Posterior cingulate gyrus (tissue), 11 donors: ENCODE measurements at regions not wholly inside any gene's neighbourhood (a gene's known extent, or its start where the extent isn't known, plus 50 kb on each side); places are given as distances from the start of the nearest gene placed in this dataset.

Experiments
- DNase-seq, 10 donors: peaks; one replicate each; pipeline versions ENCODE4 v3.0.0 to v3.0.0-alpha.2; 2020 to 2021; ENCODE audit warnings: mixed read lengths in 3 of 10
- intact Hi-C: fragments of 100-400 bp; cut with DNase I; formaldehyde crosslinking; loops from one replicate; pipeline ENCODE4 v1.15.1; 2023

DNA sequence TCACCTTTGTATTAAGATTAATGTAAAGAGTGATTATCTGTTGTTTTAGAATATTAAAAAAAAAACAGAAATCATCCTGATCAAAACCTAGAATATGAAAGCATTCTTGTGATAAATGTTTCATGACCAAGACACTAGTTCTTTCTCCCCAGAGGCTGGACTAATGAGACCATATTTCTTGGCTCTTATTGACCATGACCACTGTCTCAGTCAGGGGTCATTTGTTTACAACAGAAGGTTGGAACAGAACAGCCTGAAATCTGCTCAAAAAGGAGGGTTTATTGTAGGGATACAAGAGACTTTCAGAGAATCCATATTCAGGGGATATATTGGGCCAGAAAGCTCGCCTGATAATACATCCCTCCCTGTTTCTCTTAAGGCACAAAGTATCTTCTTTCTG, 87.7 kb downstream of the TMEM30B start:
- intact Hi-C loops: no loop called here
- DNase-seq: no peak

DNA sequence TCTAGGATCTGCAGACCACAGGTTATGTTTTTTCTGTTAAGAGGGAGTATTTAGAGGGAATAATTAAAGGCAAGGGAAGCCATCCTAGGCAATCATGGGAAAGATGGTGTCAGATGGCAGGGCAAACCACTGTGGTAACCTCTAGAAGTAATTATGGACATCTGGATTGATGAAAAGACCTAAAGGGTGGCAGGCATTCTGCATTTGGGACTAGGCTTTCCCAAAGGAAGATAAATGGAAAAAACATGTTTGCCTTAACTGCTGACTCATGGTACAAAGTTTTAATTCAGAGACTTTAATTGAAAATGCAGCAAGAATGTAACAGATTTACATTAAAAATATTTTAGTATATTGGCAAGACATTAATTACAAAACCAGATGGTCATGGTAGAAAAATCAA, 88.1 kb downstream of the TMEM30B start:
- intact Hi-C loops: no loop called here
- no peak for DNase-seq

DNA sequence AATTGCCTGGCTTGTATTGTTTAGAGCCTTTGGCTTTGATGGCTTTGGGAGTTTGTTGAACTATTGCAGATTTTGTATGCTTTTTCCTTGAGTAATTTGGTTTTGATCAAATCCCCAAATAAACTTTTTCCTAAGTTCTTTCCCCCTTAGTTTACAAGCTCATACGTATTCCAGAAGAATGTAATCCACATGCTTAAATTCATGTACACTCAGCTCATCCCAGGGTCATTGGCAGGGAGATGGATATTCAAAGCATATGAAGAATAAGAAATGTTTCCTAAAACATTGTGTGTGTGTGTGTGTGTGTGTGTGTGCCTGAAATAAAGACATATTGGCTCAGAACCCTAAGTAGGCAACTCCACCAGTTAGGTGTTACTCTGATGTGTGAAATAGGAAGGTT, 89.4 kb downstream of the TMEM30B start:
- intact Hi-C loops: no loop called here
- DNase-seq: no peak

DNA sequence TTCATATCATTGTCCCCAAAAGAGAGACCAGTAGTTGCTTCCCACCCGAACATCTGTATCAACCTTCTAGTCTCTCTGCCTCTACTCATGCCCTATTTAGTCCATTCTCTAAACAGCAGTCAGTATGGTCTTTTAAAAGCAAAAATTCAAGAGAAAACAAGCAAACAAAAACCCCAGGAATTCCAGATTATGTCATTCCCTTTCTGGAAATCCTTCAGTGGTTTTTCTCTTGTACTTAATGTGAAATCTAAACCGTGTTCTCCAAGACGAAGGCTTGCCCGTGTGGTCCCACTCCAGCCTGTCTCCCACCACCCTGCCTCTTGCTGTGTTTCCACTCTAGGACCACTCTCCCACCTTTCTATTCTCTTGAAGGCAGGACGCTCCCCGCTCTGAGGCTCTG, 90.8 kb downstream of the TMEM30B start:
- no peak for DNase-seq
- intact Hi-C loops: no loop called here

DNA sequence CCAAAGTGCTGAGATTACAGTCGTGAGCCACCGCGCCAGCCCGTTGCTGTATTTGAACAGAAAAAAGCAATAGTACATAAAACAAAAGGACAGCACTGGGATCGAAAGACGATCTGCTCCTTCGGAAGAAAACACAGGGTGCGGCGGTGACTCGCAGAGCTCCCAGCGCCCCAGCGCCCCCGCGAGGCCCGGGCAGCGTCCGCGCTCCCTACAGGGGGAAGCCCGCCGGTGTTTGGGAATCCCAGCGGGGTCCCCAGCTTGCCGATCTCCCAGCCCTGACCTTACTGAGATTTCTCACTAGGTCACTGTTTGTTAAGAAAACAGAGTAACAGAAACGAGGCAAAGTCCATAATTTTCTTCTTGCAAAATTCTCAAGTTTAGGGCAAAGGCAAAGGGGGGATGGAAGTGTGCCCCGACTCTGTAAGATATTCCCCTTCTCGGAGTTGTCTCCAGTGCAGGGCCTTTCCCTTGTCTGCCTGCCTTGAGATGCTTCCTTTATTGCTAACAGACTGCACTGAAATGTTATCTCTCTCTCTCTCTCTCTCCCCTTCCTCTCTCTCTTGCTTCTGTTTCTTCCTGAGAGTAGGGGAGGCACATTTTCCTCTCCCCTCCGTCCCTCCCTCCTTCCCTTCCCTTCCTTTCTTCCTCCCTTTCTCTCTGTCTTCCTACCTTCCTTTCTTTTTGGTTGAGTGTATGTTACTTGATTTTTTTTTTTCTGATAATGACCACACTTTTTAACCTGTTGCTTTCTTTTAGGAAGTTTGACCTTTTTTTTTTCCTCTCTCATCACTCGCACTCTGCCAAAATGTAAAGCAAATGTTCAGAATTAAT, 91.9 kb downstream of the TMEM30B start:
- DNase-seq: peak in 6 of 10 donors; percentile 12 to 89 (median 32)
- intact Hi-C loops: no loop called here

DNA sequence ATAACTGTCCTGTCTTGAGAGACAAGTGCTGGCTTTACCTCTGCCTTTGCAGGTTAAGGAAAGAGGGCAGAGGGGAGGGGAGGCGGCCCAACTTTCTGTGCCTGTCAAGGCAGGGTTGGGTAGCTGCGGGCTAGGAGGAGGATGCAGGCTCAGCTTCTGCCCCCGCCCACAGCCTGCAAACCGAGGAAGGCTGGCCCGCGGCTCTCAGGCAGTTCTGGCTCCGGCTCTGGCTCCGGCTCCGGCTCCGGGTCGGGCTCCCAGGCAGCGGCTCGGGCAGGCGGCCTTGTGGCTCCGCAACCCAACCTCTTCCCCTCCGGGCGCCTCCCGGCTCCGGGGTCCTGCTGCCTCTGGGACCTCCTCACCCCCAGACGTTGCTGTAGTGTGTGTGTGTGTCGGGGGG, 92.9 kb downstream of the TMEM30B start:
- intact Hi-C loops: no loop called here
- peak in 4 of 10 donors; percentile 11 to 89 (median 44) for DNase-seq

DNA sequence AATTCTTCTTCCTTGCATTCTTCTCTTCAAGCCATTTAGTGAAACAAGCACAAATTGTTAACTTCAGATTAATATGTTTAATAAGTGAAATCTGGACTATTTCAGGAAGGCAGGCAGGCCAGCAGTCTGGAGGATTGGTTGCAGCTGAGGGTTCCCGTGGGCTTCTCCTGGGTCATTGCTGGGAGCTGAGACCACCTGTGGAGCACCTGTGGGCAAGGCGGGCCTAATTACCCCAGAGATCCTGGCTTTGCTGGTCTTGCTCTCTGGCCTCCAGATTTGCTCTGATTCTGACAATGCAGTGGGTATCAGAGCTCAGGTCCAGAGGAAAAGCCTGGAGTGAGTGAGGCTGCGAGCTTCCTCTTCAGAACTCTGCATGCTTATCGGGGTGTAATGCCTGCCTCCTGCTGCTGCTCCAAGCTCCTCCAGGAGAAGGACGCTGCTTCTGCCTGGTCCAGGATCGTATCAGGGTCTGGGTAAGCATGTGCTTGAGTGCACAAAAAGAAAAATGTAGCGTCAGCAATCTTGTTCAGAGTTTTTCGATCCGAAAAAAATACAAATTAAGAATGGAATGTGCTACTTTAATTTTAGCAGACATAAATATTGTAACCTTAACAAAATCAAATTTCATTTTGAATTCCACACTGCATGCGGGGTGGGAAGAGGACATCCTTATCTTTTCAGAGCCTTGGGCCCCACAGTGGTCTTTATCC, 93.8 kb downstream of the TMEM30B start:
- intact Hi-C loops: no loop called here
- no peak for DNase-seq

DNA sequence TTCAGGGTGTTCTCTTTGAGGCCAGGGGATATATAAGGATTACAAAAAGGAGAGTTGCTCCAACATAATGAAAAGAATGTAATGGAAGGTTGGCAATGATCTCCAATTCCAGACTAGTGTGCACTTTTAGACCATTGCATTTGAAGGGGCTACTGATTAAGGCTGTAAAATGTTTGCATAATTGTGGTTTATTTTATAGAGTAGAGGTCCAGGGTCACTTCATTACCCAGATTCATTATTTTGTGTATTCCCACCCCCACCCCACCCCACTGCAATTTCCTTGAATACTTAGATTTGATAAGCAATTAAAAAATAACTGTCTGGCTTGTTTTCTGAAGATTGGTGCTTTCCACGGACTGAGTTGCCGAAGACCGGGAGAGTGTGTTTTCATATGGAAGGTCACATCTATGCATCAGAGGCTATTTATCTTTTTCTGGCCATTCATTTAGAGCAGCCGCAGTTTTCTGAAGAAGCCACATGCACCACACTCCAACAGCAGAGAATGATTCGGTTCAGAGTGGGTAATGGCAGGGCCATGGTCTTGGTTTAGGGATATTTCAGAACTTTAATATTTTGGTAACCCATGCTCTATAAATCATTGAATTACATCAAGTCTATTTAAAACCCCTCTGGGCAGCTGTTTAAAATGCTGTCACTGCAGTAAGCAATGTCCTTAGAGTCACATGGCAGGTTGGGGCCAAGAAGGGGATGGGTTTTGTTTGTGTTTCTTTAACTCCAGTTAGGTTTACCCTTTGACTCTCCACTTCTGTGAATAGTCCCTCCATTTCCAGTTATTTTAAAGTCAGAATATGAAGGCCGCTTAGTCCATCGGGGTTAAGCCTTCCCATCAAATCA, 94.6 kb downstream of the TMEM30B start:
- intact Hi-C loops: no loop called here
- DNase-seq: no peak

DNA sequence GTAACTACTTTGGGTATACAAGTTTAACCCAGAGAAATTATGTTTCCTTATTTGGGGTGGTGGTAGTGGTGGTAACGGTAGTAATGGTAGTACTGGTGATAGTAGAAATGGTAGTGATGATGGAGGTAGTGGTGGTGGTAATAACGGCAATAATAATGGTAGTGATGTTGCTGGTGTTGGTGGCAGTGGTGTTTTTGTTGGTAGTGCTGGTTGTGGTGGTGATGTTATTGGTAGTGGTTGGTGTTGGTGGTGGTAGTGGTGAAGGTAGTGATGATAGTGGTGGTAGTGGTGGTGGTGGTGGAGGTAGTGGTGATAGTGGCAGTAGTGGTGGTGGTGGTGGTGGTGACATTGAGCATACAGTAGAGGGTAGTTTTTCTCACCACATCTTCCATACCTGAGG, 95.6 kb downstream of the TMEM30B start:
- intact Hi-C loops: no loop called here
- no peak for DNase-seq

DNA sequence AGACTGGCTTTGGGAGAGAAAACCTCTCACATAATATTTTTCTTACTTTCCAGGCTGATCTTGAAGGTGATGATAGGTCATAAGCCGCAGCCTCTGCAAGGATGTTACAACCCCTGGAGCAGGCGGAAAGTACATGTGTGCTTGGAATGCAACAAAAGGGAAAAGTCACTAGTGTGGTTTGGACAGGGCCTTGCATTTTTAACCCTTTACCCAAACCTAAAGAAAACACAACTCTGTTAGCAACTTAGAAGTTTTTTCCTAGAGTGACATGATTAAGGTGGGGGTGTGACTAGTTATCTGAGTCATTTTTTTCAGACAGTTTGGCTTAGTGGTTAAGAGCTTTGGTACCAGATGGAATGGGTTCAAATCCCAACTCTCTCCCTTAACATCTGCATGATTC, 97.0 kb downstream of the TMEM30B start:
- no peak for DNase-seq
- intact Hi-C loops: no loop called here

DNA sequence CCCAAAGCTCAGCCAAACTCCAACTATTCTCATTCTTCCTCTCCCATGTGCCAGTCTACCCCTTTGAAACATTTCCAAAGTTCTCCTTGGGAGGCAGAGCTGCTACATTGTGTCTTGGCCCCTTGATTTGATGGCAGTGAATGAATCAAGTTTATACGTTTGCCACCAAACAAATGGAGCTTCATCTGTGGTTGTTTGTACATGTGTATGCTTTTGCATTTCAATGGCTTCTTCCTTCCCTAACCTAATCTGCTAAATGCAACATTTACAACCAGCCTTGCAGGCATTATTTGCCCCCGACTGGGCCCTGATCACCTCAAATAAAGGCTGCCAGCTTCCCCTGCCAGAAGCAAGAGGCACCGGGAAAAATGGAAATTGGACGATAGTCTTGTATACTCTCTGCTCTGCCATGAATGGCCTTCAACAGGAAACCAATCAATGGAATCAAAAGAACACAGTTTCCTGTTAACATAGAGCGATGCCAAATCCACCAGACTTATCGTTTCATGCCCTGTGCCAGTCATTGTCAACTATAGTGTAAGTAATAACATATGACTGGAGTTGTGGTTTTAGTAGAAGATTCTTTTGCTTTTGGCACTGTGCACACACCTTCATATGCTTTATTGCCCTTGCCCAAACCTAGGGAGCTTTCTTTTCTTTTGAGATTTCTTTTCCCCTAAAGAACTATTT, 97.8 kb downstream of the TMEM30B start:
- no peak for DNase-seq
- intact Hi-C loops: no loop called here

DNA sequence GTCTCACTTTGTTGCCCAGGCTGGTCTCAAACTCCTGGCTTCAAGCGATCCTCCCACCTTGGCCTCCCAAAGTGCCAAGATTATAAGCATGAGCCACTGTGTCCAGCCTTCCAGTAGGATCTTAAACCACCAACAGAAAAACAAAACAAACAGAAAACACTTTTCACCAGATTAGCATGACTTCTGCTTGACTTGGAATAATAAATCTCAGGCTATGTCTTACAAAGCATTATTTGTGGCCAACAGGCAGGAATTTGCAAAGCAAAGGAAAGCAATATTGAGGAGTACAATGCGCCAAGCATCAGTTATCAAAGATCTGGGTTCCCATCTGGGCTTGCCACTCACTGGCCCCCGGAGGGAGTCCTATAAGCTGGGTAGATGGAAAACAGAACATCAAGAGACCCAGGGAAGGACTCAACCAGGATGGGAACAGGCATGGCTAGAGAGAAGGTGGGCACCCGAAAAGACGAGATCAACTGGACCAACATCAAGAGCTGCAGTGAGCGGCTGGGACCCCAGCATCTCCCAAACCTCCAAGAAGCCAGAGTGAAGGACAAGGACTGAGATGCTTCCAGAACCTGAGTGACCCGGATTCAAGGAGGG, 101.2 kb downstream of the TMEM30B start:
- intact Hi-C loops: no loop called here
- DNase-seq: peak in 1 of 10 donors; percentile 56

DNA sequence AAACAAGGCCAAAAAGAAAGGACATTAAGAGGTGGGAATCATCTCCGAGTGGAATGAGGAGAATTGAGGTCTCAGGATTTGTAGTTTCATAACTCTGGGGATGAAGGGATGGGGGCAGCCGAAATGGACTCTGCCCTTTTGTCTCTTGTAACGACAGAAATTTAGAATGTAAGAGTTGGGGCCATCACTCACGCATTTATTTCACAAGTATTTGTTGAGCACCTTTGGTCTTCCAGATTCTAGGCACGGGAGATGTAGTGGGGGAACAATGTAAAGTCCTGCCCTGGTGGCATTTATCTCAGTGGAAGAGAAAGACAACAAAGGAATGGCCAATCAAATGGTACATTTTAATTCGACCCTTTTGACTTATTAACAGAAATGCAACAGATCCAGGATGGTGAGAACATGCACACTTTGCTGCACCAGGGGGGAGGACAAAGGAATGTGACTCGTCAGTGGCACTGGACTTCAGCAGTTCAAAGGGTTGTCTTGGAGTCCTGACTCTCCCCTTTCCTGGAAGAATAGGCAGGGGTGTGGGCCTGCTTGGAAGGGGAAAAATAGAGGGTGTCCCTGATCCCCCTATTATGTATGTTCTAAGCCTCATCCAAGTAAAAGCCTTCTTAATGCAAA, 102.0 kb downstream of the TMEM30B start:
- DNase-seq: no peak
- intact Hi-C loops: no loop called here

DNA sequence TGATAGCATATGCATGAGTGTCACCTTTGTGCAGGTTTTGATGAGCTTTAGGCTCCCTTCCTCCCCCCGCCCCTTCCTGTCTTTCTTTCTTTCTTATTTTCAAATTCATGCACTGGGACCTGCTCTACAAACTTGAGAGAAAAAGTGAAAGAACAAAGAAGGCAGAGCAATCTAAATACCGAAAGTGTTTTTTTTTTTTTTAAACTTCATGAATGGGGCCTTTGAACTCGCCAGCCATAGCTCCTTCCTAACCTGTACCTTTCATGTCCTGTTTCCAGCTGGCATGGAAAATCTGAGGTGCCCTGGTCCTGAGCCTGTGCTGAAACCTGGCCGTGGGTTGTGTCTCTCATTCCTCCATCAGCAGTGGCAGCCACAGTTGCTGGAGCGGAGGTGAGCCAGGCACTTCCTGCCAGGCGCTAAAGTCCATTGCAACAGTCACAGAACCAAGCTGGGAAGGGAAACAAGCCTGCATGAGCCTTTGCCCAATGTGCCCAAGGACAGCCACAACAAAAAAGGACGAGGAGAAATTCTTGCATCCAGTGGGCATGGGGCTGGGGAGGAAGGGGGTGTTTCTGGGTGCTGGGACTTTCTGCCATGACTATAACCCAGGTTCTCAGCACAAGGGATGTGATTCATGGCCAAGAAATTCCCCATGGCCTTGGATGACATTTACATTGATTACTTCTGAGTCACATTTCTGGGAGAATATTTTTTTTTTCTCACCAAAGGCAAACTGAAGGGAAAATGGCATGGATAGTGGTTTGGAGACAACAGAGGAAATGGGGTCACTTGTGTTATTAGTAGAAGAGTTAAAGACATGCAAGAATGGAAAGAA, 102.7 kb downstream of the TMEM30B start:
- DNase-seq: peak in 2 of 10 donors; percentile 42 to 65
- intact Hi-C loops: no loop called here

DNA sequence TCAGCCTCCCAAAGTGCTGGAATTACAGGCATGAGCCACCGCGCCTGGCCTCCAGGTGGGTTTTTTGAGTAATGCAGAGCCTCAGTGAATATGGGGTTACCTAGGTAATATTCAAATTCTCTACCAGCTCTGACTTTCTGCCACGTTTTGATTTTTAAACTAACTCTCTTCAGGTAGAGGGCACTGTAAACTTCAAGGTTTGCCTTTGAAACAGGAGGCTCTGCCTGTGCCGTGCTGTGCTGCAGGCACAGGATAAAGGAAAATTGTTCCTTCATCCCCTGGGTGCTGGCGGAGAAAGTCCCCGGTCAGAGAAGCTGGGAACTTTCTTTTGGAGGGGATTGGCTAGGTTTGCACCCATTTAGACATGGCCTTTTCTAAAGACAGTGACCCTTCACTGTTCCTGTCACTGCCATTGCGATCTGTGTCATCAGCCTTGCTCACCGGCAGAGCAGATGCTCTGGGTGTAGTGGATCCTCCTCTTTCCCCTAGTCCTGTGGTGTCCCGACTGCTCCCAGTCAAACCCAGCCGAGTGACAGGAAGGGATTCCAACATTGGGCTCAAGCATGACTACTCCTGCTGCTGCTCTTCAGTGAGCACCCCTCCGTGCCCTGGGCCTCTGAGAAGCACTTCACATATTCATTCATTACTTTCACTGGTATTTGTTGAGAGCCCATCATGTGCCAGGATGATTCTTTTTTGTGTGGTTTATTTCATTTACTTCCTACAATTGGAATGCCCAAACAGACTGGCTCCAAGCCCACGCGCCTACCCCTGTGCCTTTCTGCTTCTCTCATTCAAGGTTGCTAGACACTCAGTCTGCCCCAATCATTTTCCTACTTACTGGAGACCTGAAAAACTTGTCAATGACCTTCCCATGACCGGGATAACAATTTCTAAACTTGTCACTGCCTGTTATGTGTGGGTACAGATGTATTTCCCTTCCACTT, 103.6 kb downstream of the TMEM30B start:
- DNase-seq: peak in 1 of 10 donors; percentile 40
- intact Hi-C loops: no loop called here

DNA sequence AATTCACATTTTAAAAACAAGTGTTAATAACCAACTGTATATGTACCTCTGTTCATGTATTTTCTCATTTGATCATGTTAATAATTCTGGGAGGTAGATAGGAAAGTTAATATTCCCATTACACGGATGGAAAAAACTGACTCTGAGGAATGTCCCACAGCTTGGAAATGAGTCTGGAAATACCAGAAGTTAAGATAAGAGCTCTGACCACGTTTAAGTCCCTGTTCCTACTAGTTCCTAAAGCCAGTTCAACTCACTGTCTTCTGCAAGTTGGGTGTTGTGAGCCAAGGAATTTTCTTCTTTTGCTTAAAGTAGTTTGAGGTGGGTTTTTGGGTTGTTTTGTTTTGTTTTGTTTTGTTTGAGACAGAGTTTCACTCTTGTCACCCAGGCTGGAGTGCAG, 104.5 kb downstream of the TMEM30B start:
- no peak for DNase-seq
- intact Hi-C loops: no loop called here

DNA sequence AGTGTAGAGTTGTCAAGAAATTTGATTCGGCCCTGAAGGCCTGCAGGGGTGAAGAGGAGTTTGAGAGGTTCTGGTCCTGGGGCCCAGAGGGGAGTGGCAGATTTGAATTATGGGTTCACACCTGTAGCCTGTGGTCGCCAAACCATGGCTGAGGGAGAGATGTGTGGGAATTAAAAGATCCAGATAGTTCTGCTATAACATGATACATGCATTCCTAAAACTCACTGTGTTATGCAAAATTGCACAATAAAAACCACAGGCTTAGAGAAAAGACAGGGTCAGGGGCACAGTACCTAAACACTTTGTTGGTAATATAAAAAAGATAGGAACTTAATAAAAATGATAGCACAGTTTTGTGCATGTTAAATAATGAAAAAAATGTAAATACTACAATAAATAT, 106.2 kb downstream of the TMEM30B start:
- DNase-seq: no peak
- intact Hi-C loops: no loop called here

DNA sequence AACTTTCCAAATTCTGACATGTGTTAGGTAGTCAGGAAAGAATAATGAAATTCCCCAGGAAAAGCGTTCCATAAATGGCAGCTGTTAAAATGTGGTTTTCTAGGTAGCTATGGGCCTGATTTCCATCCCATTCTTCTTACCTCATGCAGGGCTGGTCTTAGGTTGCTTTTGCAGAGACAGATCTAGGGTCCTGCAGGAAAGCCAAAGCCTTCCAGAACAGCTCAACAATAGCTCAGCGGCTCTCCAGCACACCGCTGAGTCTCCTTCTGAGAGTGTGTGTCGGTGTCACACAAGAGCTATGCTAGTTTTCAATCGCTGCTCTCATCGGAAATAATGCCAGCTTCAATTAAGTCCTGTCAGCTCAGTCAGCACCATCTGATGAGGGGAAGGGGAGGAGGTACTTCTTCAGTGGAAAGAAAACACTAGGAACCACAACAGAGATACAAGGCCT, 106.7 kb downstream of the TMEM30B start:
- intact Hi-C loops: no loop called here
- no peak for DNase-seq
